ENCODE measurements at regions not wholly inside any gene's neighbourhood (a gene's known extent, or its start where the extent isn't known, plus 50 kb on each side); places are given as distances from the start of the nearest gene placed in this dataset.
A peak's percentile ranks its signal among the peaks of the same experiment; 100 is the strongest.

DNA sequence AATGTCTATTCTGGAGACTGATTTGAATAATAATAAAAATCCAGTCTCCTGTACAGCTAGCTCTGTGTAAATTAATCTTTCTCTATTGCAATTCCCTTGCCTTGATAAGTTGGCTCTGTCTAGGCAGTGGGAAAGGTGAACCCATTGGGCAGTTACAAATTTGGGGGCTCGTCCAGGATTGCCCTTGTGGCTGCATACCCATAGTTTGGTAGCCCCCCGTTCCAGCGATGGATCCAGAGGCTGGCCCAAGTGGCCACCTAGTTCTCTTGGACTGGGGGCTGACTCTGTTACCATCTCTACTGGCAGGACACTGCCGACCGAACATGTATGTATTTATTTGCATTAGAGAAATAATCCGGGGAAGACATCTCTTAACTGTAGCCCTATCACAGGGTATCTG, 326.2 kb upstream of the PDGFD start:
- peaks cover 4 to 13% of the 10 kb centered on the region in 2 donors for H3K36me3 Mint-ChIP-seq (ENCODE audit: insufficient read depth in 2 of 2)
- no peak overlapping the region for H3K4me3 Mint-ChIP-seq
- no peaks in the 10 kb centered on the region for H3K4me1 Mint-ChIP-seq (ENCODE audit: low read depth)
- DNase-seq (peak in 1 of 2 donors; percentile 0), ATAC-seq (replicated peaks in 1 of 2) (no peak)
- no peaks in the 10 kb centered on the region for H3K27me3 Mint-ChIP-seq (ENCODE audit: low read depth)
- peaks cover 12% of the 10 kb centered on the region in 2 donors for H3K9me3 Mint-ChIP-seq
- H3K27ac Mint-ChIP-seq = no peak overlapping the region

DNA sequence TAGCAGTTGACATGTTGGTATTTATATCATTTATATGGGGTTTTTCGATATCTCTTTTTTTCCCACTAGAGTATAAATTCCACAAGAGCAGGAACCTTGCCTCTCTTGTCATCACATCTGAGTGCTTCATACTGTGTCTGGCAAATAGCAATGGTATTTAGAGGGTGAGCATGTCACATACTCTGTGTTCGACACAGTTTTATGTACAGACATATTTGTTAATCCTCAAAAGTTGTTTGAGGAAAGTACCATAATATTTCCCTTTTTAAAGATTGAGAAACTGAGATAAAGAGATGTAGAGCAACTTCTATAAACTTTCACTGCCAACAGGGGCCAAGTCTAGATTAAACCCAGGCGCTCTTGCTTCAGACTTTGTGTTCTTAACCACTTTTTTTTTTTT, 324.6 kb upstream of the PDGFD start:
- H3K9me3 Mint-ChIP-seq = peaks cover 12% of the 10 kb centered on the region in 2 donors
- H3K27ac Mint-ChIP-seq = no peak overlapping the region
- no peak for DNase-seq
- ATAC-seq (replicated peaks in 1 of 2) = no peak
- H3K4me1 Mint-ChIP-seq (ENCODE audit: low read depth) = no peaks in the 10 kb centered on the region
- H3K27me3 Mint-ChIP-seq (ENCODE audit: low read depth) = no peaks in the 10 kb centered on the region
- H3K36me3 Mint-ChIP-seq (ENCODE audit: insufficient read depth in 2 of 2) = peaks cover 4 to 13% of the 10 kb centered on the region in 2 donors
- no peak overlapping the region for H3K4me3 Mint-ChIP-seq

DNA sequence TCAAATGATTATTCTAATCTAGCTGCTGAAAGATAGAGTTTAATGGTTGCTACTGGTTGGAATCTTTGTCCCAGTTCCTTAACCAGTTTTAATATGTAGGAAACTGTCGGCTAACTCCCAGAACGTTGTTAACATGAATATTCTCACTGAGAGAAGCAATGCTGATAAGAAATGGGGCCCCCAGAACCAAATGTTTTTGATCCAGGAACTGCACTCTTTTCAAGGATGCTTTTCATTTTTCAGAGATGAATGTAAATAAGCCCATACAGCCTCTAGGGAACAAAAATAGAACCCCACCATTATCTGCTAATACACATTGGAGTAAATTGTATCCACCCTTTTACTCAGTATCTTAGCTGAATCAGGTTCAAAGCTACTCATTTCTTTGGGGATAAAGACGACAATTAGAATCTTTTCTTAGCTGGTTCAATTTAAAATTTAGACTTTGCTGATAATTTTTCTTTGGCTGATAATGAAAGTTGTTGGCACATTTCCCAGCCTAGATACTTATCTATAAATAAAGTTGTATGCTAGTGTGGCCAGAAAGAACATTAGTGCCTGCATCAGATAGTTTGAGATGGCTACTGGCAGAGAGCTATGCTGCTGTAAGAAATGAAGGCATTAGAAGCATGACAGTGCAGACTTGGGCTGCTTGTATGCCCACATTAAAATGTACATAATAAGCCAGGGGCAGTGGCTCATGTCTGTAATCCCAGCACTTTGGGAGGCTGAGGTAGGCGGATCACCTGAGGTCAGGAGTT, 323.3 kb upstream of the PDGFD start:
- H3K27ac Mint-ChIP-seq = no peak overlapping the region
- no peak for DNase-seq
- no peak overlapping the region for H3K4me3 Mint-ChIP-seq
- peaks cover 12 to 14% of the 10 kb centered on the region in 2 donors for H3K9me3 Mint-ChIP-seq
- H3K4me1 Mint-ChIP-seq (ENCODE audit: low read depth) = no peaks in the 10 kb centered on the region
- no peak for ATAC-seq (replicated peaks in 1 of 2)
- H3K27me3 Mint-ChIP-seq (ENCODE audit: low read depth) = no peaks in the 10 kb centered on the region
- peaks cover 4 to 13% of the 10 kb centered on the region in 2 donors for H3K36me3 Mint-ChIP-seq (ENCODE audit: insufficient read depth in 2 of 2)

DNA sequence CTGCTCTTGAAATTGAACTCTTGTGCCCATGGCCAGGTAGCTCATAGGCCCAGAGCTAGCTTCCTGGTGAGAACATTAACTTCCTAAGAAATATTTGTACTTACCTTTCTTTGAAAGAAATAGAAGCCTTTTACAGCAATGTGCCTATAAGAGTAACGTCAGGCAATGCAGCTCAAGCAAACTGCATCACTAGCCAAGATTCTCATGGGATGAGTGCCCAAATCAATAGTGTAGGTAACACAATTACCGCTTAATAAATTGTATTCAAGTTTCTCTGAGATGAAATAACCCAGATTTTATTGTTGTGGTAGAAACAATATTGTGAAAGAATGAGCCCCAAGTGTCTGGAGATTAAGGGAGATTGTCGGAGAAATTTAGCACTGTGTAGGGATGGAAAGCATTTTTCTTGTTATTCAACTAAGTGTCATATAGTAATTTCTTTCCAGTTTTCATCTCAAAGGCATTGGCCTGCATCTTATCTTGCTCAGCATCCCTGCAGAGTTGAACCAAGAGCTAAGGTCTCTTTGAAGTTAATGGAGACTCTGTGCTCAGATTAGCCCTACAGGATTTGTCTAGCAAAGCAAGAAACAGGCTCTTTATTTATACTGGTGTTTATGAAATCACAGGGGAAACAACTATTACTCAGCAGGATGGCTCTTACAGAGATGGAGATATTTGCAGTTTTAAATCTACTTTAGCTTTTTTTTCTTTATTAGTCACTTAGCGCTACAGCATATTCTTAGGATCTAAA, 321.0 kb upstream of the PDGFD start:
- DNase-seq (no peak), ATAC-seq (replicated peaks in 1 of 2) (no peak)
- Mint-ChIP-seq H3K27ac (no peak overlapping the region), H3K4me3 (no peak overlapping the region), H3K27me3 (ENCODE audit: low read depth) (no peaks in the 10 kb centered on the region), H3K9me3 (peaks cover 11 to 12% of the 10 kb centered on the region in 2 donors), H3K4me1 (ENCODE audit: low read depth) (no peaks in the 10 kb centered on the region), H3K36me3 (ENCODE audit: insufficient read depth in 2 of 2) (peaks cover 0 to 4% of the 10 kb centered on the region in 2 donors)

DNA sequence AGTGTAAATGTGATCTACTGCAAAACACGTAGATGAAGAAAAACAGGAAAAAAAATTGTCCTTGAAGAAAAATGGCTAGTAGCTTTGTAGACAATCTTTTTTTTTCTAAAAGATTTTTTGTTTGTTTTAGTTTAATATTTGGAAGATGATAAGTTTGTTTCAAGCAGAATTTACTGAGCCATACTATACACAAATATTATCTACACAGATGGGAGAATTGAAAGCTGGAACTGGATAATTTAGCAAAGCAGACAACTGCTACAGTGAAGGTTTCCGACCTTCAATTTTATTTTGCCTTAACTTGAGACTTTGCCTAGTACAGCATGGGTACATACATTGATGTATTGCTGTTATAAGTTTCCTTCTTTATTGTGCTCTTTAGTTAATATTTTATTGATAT, 313.0 kb upstream of the PDGFD start:
- Mint-ChIP-seq H3K27me3 (ENCODE audit: low read depth) (peaks cover 14% of the 10 kb centered on the region), H3K4me1 (ENCODE audit: low read depth) (no peaks in the 10 kb centered on the region), H3K27ac (no peak overlapping the region), H3K9me3 (peaks cover 3 to 6% of the 10 kb centered on the region in 2 donors), H3K4me3 (no peak overlapping the region), H3K36me3 (ENCODE audit: insufficient read depth in 2 of 2) (no peaks in the 10 kb centered on the region)
- ATAC-seq (replicated peaks in 1 of 2) (no peak), DNase-seq (no peak)

DNA sequence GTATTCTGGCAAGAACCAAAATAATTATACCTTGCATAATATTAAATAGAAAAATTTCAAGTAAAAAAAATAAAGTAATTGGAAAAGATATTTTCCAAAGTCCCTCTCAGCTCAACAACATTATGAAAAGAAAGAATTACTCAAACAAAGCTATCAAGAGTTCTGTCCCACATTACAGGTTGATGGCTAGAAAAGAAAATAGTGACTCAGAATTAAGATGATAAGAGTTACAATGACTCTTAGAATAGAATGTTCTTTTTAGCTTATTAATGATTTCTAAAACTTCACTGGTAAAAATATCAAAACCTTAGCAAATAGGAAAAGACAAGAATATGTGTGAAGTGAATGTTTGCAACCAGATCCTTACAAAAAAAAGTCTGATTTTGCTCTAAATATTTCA, 312.5 kb upstream of the PDGFD start:
- Mint-ChIP-seq H3K36me3 (ENCODE audit: insufficient read depth in 2 of 2) (no peaks in the 10 kb centered on the region), H3K4me1 (ENCODE audit: low read depth) (no peaks in the 10 kb centered on the region), H3K27me3 (ENCODE audit: low read depth) (peaks cover 17% of the 10 kb centered on the region), H3K9me3 (peaks cover 0 to 5% of the 10 kb centered on the region in 2 donors), H3K27ac (no peak overlapping the region), H3K4me3 (no peak overlapping the region)
- ATAC-seq (replicated peaks in 1 of 2) = no peak
- no peak for DNase-seq

DNA sequence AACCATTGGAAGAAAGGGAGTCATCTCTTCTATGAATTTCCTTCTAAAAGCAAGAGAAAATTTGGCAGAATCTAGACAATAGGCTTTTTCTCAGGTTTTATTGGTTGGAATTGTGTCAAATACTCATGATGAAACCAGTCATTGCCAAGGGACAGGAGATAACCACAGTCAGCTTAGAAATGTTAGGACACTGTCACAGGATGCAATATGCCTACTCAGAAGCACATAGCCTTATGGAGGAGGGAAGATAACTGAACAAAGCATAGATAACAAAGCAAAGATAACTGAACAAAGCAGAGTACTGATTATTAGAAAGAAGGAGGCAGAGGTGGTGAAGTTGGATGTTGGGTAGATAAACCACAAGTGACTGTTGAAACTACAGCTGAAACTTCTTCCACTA, 303.5 kb upstream of the PDGFD start:
- ATAC-seq (replicated peaks in 1 of 2) (no peak), DNase-seq (no peak)
- Mint-ChIP-seq H3K9me3 (no peaks in the 10 kb centered on the region), H3K36me3 (ENCODE audit: insufficient read depth in 2 of 2) (no peaks in the 10 kb centered on the region), H3K27ac (no peak overlapping the region), H3K27me3 (ENCODE audit: low read depth) (peaks cover 4% of the 10 kb centered on the region), H3K4me3 (no peak overlapping the region), H3K4me1 (ENCODE audit: low read depth) (no peaks in the 10 kb centered on the region)

DNA sequence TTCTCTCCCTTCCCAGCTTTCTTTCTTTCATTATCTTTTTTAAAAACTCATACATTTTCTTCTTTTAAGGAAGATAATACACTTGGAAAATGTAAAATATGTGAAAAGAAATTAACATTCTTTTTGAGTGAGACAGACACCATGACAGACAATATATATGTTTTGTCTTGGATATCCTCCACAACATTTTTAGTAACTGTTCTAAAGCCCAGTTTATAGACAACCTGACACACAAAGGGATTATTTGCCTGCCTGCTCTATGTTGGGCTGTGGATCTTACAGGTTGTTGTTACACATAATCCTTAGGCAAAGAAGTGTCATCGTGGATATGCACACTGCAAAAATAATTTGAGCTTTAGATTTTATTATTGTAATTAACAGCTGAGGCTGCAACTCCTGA, 301.4 kb upstream of the PDGFD start:
- DNase-seq (no peak), ATAC-seq (replicated peaks in 1 of 2) (no peak)
- no peaks in the 10 kb centered on the region for H3K4me1 Mint-ChIP-seq (ENCODE audit: low read depth)
- H3K27me3 Mint-ChIP-seq (ENCODE audit: low read depth) = no peaks in the 10 kb centered on the region
- no peak overlapping the region for H3K27ac Mint-ChIP-seq
- H3K36me3 Mint-ChIP-seq (ENCODE audit: insufficient read depth in 2 of 2) = no peaks in the 10 kb centered on the region
- H3K9me3 Mint-ChIP-seq = no peaks in the 10 kb centered on the region
- no peak overlapping the region for H3K4me3 Mint-ChIP-seq

DNA sequence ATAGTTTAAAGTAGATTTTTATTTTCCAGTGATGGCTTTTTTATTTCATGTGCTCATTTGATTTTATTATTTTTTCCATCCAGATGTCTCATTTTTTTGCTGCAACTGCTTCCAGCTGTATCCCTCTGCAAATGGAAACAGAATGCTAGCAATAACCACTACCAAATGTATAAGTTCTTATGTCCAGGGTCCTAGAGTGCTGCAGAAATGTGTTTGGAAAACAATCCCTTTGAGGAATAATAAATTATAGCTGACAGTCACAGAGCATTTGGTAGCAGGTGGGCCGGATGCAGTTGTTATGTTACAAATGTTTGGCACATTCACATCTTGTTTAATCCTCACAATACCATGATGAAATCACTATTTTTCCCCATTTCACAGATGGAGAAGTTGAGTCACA, 300.7 kb upstream of the PDGFD start:
- Mint-ChIP-seq H3K36me3 (ENCODE audit: insufficient read depth in 2 of 2) (no peaks in the 10 kb centered on the region), H3K4me3 (no peak overlapping the region), H3K27ac (no peak overlapping the region), H3K27me3 (ENCODE audit: low read depth) (no peaks in the 10 kb centered on the region), H3K4me1 (ENCODE audit: low read depth) (no peaks in the 10 kb centered on the region), H3K9me3 (no peaks in the 10 kb centered on the region)
- DNase-seq (no peak), ATAC-seq (replicated peaks in 1 of 2) (no peak)

DNA sequence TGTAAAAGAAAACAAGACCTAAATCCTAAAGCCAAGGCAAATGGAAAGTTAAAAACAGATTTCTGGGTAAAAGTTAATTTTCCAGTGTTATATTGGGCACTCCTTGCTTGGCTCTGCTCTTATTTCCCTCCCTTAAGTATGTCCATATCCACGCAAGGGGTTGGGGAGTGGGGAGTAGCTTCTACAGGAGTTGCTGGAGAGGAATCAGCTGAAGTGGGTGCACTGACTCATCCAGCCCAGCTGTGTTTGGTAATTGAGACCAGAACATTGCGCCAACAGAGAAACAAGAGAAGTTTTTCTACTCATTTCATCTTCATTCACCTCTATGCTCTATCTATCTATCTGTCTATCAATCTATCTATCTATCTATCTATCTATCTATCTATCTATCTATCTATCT, 298.4 kb upstream of the PDGFD start:
- no peak overlapping the region for H3K27ac Mint-ChIP-seq
- ATAC-seq (replicated peaks in 1 of 2) = no peak
- H3K36me3 Mint-ChIP-seq (ENCODE audit: insufficient read depth in 2 of 2) = no peaks in the 10 kb centered on the region
- no peaks in the 10 kb centered on the region for H3K4me1 Mint-ChIP-seq (ENCODE audit: low read depth)
- H3K9me3 Mint-ChIP-seq = no peaks in the 10 kb centered on the region
- no peak for DNase-seq
- H3K27me3 Mint-ChIP-seq (ENCODE audit: low read depth) = no peaks in the 10 kb centered on the region
- no peak overlapping the region for H3K4me3 Mint-ChIP-seq

DNA sequence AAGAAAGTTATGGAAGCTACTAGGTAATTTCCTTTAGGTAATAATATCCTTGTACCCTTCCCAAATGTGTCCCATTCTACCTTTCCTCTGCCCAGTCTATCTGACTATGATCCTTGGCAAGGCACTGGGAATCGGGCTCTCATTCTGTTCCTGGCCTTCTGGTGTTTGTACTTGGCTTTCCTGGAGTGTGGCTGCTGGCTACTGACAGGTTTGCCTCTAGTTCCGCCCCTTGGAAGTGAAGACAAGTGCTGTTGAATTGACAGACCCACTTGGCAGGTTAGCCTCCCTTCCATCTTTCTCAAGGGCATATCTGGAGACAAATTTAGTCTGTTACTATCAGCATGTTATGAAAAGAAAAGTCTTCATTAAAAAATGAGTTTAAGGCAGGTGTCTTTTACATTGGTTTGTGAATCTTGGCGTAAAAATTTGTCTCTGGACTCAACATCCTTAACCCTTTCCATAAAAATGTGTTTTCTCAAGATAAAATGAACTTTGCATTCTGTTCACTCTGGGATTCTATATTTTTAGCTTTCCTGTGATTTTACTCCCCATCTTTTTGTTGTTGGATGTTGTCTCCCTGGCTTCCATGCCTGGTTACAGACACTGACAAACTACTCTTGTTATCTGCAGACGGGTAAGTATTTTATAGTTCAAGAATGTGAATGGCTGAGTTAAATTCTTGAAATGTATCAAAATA, 287.4 kb upstream of the PDGFD start:
- Mint-ChIP-seq H3K27me3 (ENCODE audit: low read depth) (no peaks in the 10 kb centered on the region), H3K4me1 (ENCODE audit: low read depth) (no peaks in the 10 kb centered on the region), H3K9me3 (peaks cover 0 to 3% of the 10 kb centered on the region in 2 donors), H3K4me3 (no peak overlapping the region), H3K27ac (no peak overlapping the region), H3K36me3 (ENCODE audit: insufficient read depth in 2 of 2) (no peaks in the 10 kb centered on the region)
- ATAC-seq (replicated peaks in 1 of 2) = no peak
- DNase-seq = no peak

DNA sequence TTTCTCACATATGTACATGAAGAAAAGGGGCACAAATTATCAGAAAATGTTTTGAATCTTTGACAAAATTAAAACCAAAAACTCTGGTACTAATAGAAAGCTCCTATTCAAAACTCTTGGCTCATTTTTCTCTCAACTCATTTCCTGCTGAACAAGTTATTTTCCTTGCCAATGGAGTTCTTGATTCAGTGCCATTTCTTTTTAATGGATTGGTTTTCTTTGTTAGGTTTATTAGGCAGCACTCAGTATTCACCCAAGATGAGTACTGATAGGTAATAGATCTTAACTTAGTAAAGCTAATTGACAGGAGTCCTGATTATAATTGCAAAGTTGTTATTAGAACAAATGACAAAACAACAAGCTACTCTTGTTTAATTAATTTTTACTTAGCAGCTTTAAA, 279.4 kb upstream of the PDGFD start:
- no peak for DNase-seq
- peaks cover 3 to 4% of the 10 kb centered on the region in 2 donors for H3K9me3 Mint-ChIP-seq
- H3K4me3 Mint-ChIP-seq = no peak overlapping the region
- no peaks in the 10 kb centered on the region for H3K36me3 Mint-ChIP-seq (ENCODE audit: insufficient read depth in 2 of 2)
- ATAC-seq (replicated peaks in 1 of 2) = no peak
- H3K4me1 Mint-ChIP-seq (ENCODE audit: low read depth) = no peaks in the 10 kb centered on the region
- H3K27ac Mint-ChIP-seq = no peak overlapping the region
- peaks cover 5% of the 10 kb centered on the region for H3K27me3 Mint-ChIP-seq (ENCODE audit: low read depth)

DNA sequence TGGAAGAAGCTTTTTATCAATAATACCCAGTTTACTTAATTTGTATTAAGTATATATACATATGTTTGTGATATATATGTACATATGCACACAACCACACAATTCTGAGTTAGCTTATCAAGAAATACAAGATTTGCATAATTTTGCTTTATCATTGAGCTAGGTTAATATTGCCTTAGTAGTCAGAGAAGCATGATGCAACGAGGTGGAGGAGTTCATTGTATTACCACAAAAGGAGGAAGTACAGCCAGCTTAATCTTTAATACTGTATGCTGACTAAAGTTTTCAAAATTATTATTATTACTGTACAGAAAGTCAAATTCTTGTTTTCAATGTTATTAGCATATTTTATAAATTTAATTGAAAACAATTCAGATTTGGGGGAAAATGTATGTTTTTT, 278.4 kb upstream of the PDGFD start:
- Mint-ChIP-seq H3K36me3 (ENCODE audit: insufficient read depth in 2 of 2) (no peaks in the 10 kb centered on the region), H3K27ac (no peak overlapping the region), H3K4me1 (ENCODE audit: low read depth) (no peaks in the 10 kb centered on the region), H3K27me3 (ENCODE audit: low read depth) (peaks cover 6% of the 10 kb centered on the region), H3K4me3 (no peak overlapping the region), H3K9me3 (peaks cover 3 to 4% of the 10 kb centered on the region in 2 donors)
- ATAC-seq (replicated peaks in 1 of 2) = no peak
- DNase-seq = no peak
